Body of pancreas (tissue), 4 donors: ENCODE measurements at regions not wholly inside any gene's neighbourhood (a gene's known extent, or its start where the extent isn't known, plus 50 kb on each side); places are given as distances from the start of the nearest gene placed in this dataset.

ENCODE experiments used
- POLR2A ChIP-seq, 3 donors: fragments of 450-650 bp; IDR thresholded peaks; one replicate each; pipeline ENCODE4 v1.6.1; 2016; ENCODE audit warnings: antibody characterized with exemption in 3 of 3, mild to moderate bottlenecking in 2 of 3
- TF ChIP-seq, protein P1 (sequence below), 7 experiments: fragments of 450-650 bp in 4 of 7; fragments of 200-600 bp in 3 of 7; sonication (generic) in 3 of 7; IDR thresholded peaks; one replicate each; pipeline ENCODE4 v1.5.1; 2016 to 2019; ENCODE audit warnings: antibody characterized with exemption in 7 of 7

DNA sequence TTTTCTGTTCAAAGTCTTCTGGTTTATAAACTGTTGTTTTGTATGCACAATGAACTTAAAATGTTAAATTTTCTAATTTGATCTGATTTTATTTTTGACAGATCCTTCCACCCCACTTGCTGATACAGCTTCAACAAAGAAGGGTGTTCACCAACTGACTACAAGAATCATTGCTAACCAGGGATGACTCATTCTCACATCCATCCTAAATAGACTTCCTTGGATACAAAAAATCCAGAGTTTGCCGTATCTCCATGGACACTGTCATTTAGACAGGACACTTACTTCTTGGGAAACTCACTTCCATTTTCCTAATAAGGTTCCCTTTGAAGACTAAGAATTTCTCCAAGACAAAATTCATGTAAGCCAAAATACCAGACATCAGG lies 111.6 kb upstream of the NWD2 start:
- TF ChIP-seq, protein P1, sequence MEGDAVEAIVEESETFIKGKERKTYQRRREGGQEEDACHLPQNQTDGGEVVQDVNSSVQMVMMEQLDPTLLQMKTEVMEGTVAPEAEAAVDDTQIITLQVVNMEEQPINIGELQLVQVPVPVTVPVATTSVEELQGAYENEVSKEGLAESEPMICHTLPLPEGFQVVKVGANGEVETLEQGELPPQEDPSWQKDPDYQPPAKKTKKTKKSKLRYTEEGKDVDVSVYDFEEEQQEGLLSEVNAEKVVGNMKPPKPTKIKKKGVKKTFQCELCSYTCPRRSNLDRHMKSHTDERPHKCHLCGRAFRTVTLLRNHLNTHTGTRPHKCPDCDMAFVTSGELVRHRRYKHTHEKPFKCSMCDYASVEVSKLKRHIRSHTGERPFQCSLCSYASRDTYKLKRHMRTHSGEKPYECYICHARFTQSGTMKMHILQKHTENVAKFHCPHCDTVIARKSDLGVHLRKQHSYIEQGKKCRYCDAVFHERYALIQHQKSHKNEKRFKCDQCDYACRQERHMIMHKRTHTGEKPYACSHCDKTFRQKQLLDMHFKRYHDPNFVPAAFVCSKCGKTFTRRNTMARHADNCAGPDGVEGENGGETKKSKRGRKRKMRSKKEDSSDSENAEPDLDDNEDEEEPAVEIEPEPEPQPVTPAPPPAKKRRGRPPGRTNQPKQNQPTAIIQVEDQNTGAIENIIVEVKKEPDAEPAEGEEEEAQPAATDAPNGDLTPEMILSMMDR (IDR thresholded peaks at IDR 0.05), result no peak
- TF ChIP-seq POLR2A (IDR thresholded peaks at IDR 0.05), result no peak
